Osteoblast (primary cell): ENCODE measurements at regions not wholly inside any gene's neighbourhood (a gene's known extent, or its start where the extent isn't known, plus 50 kb on each side); places are given as distances from the start of the nearest gene placed in this dataset.

Experiments used
- DNase-seq: peaks from one replicate; pipeline ENCODE4 v3.0.0; 2011; ENCODE audit warnings: low spot score, mixed read lengths; ENCODE audit not compliant: insufficient read length; ENCODE audit errors: missing footprints
- H2AFZ ChIP-seq: 2 replicates; pipeline ENCODE4 v1.6.0; 2011; ENCODE audit warnings: mild to moderate bottlenecking, low read length
- H3K27ac ChIP-seq: 2 replicates; pipeline ENCODE4 v1.5.1; 2011; ENCODE audit warnings: mild to moderate bottlenecking, low read depth, low read length, moderate library complexity
- H3K27me3 ChIP-seq: 2 replicates; pipeline ENCODE4 v1.6.0; 2012; ENCODE audit warnings: mild to moderate bottlenecking, control low read depth, inconsistent platforms, low read length, moderate library complexity; ENCODE audit not compliant: insufficient read depth
- H3K36me3 ChIP-seq: 2 replicates; pipeline ENCODE4 v1.5.1; 2011; ENCODE audit warnings: mild to moderate bottlenecking, low read length, control low read depth, moderate library complexity; ENCODE audit not compliant: insufficient read depth
- H3K4me1 ChIP-seq: 2 replicates; pipeline ENCODE4 v1.5.1; 2011; ENCODE audit warnings: mild to moderate bottlenecking, low read length, control low read depth, moderate library complexity; ENCODE audit not compliant: insufficient read depth
- H3K4me2 ChIP-seq: 2 replicates; pipeline ENCODE4 v1.6.0; 2011; ENCODE audit warnings: mild to moderate bottlenecking, low read length; ENCODE audit not compliant: insufficient read depth
- H3K4me3 ChIP-seq: fragments of 200-600 bp; sonication (generic); 3 replicates; pipeline ENCODE4 v1.5.1; 2012; ENCODE audit warnings: mild to moderate bottlenecking, low read length, inconsistent platforms; ENCODE audit not compliant: insufficient read depth
- H3K79me2 ChIP-seq: 2 replicates; pipeline ENCODE4 v1.6.0; 2012; ENCODE audit warnings: mild to moderate bottlenecking, low read length, control low read depth, inconsistent platforms; ENCODE audit not compliant: insufficient read depth
- H3K9me3 ChIP-seq: 2 replicates; pipeline ENCODE4 v1.5.1; 2011; ENCODE audit warnings: low read depth, low read length, control low read depth
- H4K20me1 ChIP-seq: 2 replicates; pipeline ENCODE4 v1.6.0; 2012; ENCODE audit warnings: mild to moderate bottlenecking, low read length, control low read depth; ENCODE audit not compliant: insufficient read depth
- CTCF ChIP-seq: IDR thresholded peaks from 2 replicates; pipeline ENCODE4 v1.5.1; 2011; ENCODE audit warnings: mild to moderate bottlenecking, low read depth, low read length, moderate library complexity; ENCODE audit errors: extremely low read depth

- no peaks in the 10 kb centered on the region for H3K9me3 ChIP-seq
- no peaks in the 10 kb centered on the region for H3K36me3 ChIP-seq
- H3K79me2 ChIP-seq = no peaks in the 10 kb centered on the region
- no peak overlapping the region for H3K4me3 ChIP-seq
- no peak overlapping the region for H3K4me2 ChIP-seq
- H3K27ac ChIP-seq = no peak overlapping the region
- no peaks in the 10 kb centered on the region for H4K20me1 ChIP-seq
- H3K4me1 ChIP-seq = peaks cover 5% of the 10 kb centered on the region
- TF ChIP-seq CTCF = no peak
- H2AFZ ChIP-seq = no peak overlapping the region
- no peak for DNase-seq
- peaks cover 14% of the 10 kb centered on the region for H3K27me3 ChIP-seq
Measured at GRCh38 chr10:78645975-78646374, 422.8 kb upstream of the ZMIZ1 start.

GRCh38 chr10:78648256-78648860 lies 420.4 kb upstream of the ZMIZ1 start:
- DNase-seq = peak; percentile 81
- Histone ChIP-seq H3K27ac (no peak overlapping the region), H3K4me3 (no peak overlapping the region)

GRCh38 chr10:78649429-78649828 lies 419.3 kb upstream of the ZMIZ1 start:
- Histone ChIP-seq H3K36me3 (no peaks in the 10 kb centered on the region), H3K27me3 (no peaks in the 10 kb centered on the region), H4K20me1 (no peaks in the 10 kb centered on the region), H3K4me3 (no peak overlapping the region), H2AFZ (no peak overlapping the region), H3K79me2 (no peaks in the 10 kb centered on the region), H3K4me1 (peaks cover 5% of the 10 kb centered on the region), H3K4me2 (no peak overlapping the region), H3K9me3 (no peaks in the 10 kb centered on the region), H3K27ac (no peak overlapping the region)
- no peak for DNase-seq
- no peak for TF ChIP-seq CTCF

More at GRCh38 chr10:78648256-78648860, 420.4 kb upstream of the ZMIZ1 start:
- no peaks in the 10 kb centered on the region for H3K79me2 ChIP-seq
- H3K4me1 ChIP-seq = peaks cover 5% of the 10 kb centered on the region
- H3K9me3 ChIP-seq = no peaks in the 10 kb centered on the region
- H3K36me3 ChIP-seq = no peaks in the 10 kb centered on the region
- peaks cover under 1% of the 10 kb centered on the region for H3K27me3 ChIP-seq
- H4K20me1 ChIP-seq = no peaks in the 10 kb centered on the region
- no peak for TF ChIP-seq CTCF
- H2AFZ ChIP-seq = no peak overlapping the region
- peak overlapping the region; percentile 6 for H3K4me2 ChIP-seq

- no peaks in the 10 kb centered on the region for H3K27me3 ChIP-seq
- H3K27ac ChIP-seq = no peak overlapping the region
- no peaks in the 10 kb centered on the region for H3K79me2 ChIP-seq
- DNase-seq = no peak
- H3K36me3 ChIP-seq = no peaks in the 10 kb centered on the region
- peaks cover 5% of the 10 kb centered on the region for H3K4me1 ChIP-seq
- TF ChIP-seq CTCF = no peak
- H3K4me2 ChIP-seq = no peak overlapping the region
- no peak overlapping the region for H2AFZ ChIP-seq
- no peak overlapping the region for H3K4me3 ChIP-seq
- H4K20me1 ChIP-seq = no peaks in the 10 kb centered on the region
- no peaks in the 10 kb centered on the region for H3K9me3 ChIP-seq
Measured at GRCh38 chr10:78650122-78650521, 418.6 kb upstream of the ZMIZ1 start.
